ENCODE measurements at regions not wholly inside any gene's neighbourhood (a gene's known extent, or its start where the extent isn't known, plus 50 kb on each side); places are given as distances from the start of the nearest gene placed in this dataset.

- no TSS peak for BruUV-seq (replicated peaks)
- Histone ChIP-seq H3K9ac (ENCODE audit: insufficient read depth in 1 of 2, low read depth in 2 of 2, low read length in 2 of 2) (no peak overlapping the region), H3K79me2 (ENCODE audit: control insufficient read depth, insufficient read depth, low read length) (no peaks in the 10 kb centered on the region), H3K4me3 (no peak overlapping the region), H3K27ac (ENCODE audit: extremely low read depth, low read depth, low read length) (no peak overlapping the region), H3K4me1 (replicated peaks in 1 of 2; ENCODE audit: control insufficient read depth in 2 of 2, insufficient read depth in 2 of 2, low read length in 2 of 2) (no peaks in the 10 kb centered on the region), H3K36me3 (ENCODE audit: control insufficient read depth, insufficient read depth, low read length) (no peaks in the 10 kb centered on the region), H3K9me1 (ENCODE audit: control insufficient read depth, insufficient read depth, low read length) (no peaks in the 10 kb centered on the region), H2AFZ (ENCODE audit: low read depth, low read length) (no peak overlapping the region), H3K4me2 (ENCODE audit: insufficient read depth, low read length) (no peak overlapping the region), H3K27me3 (ENCODE audit: control insufficient read depth in 2 of 2, insufficient read depth in 2 of 2, low read length in 2 of 2) (no peaks in the 10 kb centered on the region), H3K9me3 (replicated peaks; ENCODE audit: control insufficient read depth, insufficient read depth, low read depth, low read length) (no peaks in the 10 kb centered on the region), H4K20me1 (replicated peaks; ENCODE audit: control insufficient read depth, insufficient read depth, low read length) (no peaks in the 10 kb centered on the region)
- intact Hi-C loops (cut with micrococcal nuclease): no loop called here
- FAIRE-seq: no peak
- WGBS (ENCODE audit: insufficient coverage, low coverage, missing lambda C conversion rate): 0% methylated on average over 6 of the region's 6 CpGs
- no peak for ATAC-seq
- no peak for DNase-seq (ENCODE audit: extremely low read depth in 1 of 4, low spot score in 3 of 4)
- TF ChIP-seq HMBOX1 (IDR thresholded peaks at IDR 0.05) (no peak), TAF7 (tag; IDR thresholded peaks at IDR 0.05) (no peak), PRDM10 (IDR thresholded peaks at IDR 0.05; ENCODE audit: partially characterized antibody) (no peak), ZNF316 (IDR thresholded peaks at IDR 0.05) (no peak), PRPF4 (IDR thresholded peaks at IDR 0.05; ENCODE audit: insufficient read depth, low read depth, low read length, poor library complexity, severe bottlenecking) (no peak), STAT5A (IDR thresholded peaks at IDR 0.05; ENCODE audit: borderline replicate concordance, low read length) (no peak), ZNF277 (CRISPR knock-in tag; IDR thresholded peaks at IDR 0.05; ENCODE audit: borderline replicate concordance) (no peak), FOXJ3 (CRISPR knock-in tag; IDR thresholded peaks at IDR 0.05) (no peak)
- in situ Hi-C loops (cut with MboI): no loop called here
- POLR2A ChIA-PET: interaction anchor here (0.6 kb wide), 1 partner anchor 46 kb away, joined by 3 read pairs; no protein-coding TSS in a partner anchor
- CTCF ChIA-PET (ENCODE audit: low intra/inter-chr PET ratio): no interaction called here
These were observed 87.6 kb upstream of the KBTBD8 start for GRCh38 chr3:66910266-66911055.
